GM12878 (cell line): ENCODE measurements at regions not wholly inside any gene's neighbourhood (a gene's known extent, or its start where the extent isn't known, plus 50 kb on each side); places are given as distances from the start of the nearest gene placed in this dataset.

Experiments used
- ATAC-seq: fragments of 200-7000 bp; cut with Tn5 transposase; 3 replicates; pipeline ENCODE4 v1.9.1; 2020; ENCODE audit warnings: mild to moderate bottlenecking, moderate library complexity
- BruUV-seq: library from RNA; stranded (reverse); fragments of 400-500 nt; replicated peaks from 2 replicates; lab custom pipeline; 2021; lab: Mats Ljungman, UMichigan
- CTCF ChIA-PET: fragments of 300-600 bp; sonication (Branson Sonifier 250); formaldehyde crosslinking; extraction: SDS; loops from one replicate; lab custom pipeline; 2021; ENCODE audit warnings: inconsistent platforms; lab: Yijun Ruan, JAX
- POLR2A ChIA-PET: fragments of 350-600 bp; formaldehyde crosslinking; extraction: SDS; loops from one replicate; lab custom pipeline; 2021; ENCODE audit warnings: inconsistent platforms; lab: Charles Lee
- RAD21 ChIA-PET: fragments of 300-600 bp; sonication (Branson Sonifier 250); formaldehyde crosslinking; loops from one replicate; lab custom pipeline; 2023; ENCODE audit warnings: antibody characterized with exemption; ENCODE audit not compliant: unreplicated experiment; lab: Charles Lee
- SMC1A ChIA-PET: fragments of 300-600 bp; sonication (Branson Sonifier 250); formaldehyde crosslinking; loops from one replicate; lab custom pipeline; 2023; ENCODE audit not compliant: unreplicated experiment, uncharacterized antibody; lab: Charles Lee
- DNase-seq: peaks from one replicate; pipeline ENCODE4 v3.0.0-alpha.2; 2011; ENCODE audit warnings: low read depth, low spot score
- FAIRE-seq: peaks from 3 replicates; lab custom pipeline; 2011; peaks lifted over from hg19 to GRCh38; lab: Jason Lieb, UNC
- H2AFZ ChIP-seq: 2 replicates; pipeline ENCODE4 v1.6.0; 2011; ENCODE audit warnings: low read depth, low read length, control low read depth; ENCODE audit not compliant: control insufficient read depth
- H3K27ac ChIP-seq: 2 replicates; pipeline ENCODE4 v1.5.1; 2011; ENCODE audit warnings: control low read depth; ENCODE audit not compliant: control insufficient read depth, insufficient read depth
- H3K27me3 ChIP-seq, 2 experiments: replicated peaks in 1 of 2; 2 replicates each; pipeline versions ENCODE4 v1.6.0 to v1.6.1; 2011; ENCODE audit warnings: low read length in 1 of 2; ENCODE audit not compliant: control insufficient read depth in 2 of 2, insufficient read depth in 2 of 2
- H3K36me3 ChIP-seq, 2 experiments: 2 replicates each; pipeline ENCODE4 v1.5.1; 2011; ENCODE audit warnings: low read length in 1 of 2; ENCODE audit not compliant: control insufficient read depth in 2 of 2, insufficient read depth in 2 of 2
- H3K4me1 ChIP-seq: 2 replicates; pipeline ENCODE4 v1.6.1; 2011; ENCODE audit warnings: mild to moderate bottlenecking, low read length, moderate library complexity, mixed read lengths; ENCODE audit not compliant: control insufficient read depth, insufficient read depth
- H3K4me2 ChIP-seq: 2 replicates; pipeline ENCODE4 v1.6.0; 2011; ENCODE audit warnings: control low read depth; ENCODE audit not compliant: control insufficient read depth, insufficient read depth
- H3K4me3 ChIP-seq: fragments of 200-600 bp; sonication (generic); 2 replicates; pipeline ENCODE4 v1.5.1; 2016
- H3K79me2 ChIP-seq: 2 replicates; pipeline ENCODE4 v1.6.0; 2011; ENCODE audit warnings: low read length; ENCODE audit not compliant: control insufficient read depth, insufficient read depth
- H3K9ac ChIP-seq: 2 replicates; pipeline ENCODE4 v1.8.0; 2011; ENCODE audit warnings: low read length, control low read depth, mixed read lengths; ENCODE audit not compliant: control insufficient read depth, insufficient read depth
- H3K9me3 ChIP-seq: replicated peaks from 3 replicates; pipeline ENCODE4 v1.5.1; 2011; ENCODE audit warnings: mild to moderate bottlenecking, low read length; ENCODE audit not compliant: control insufficient read depth, insufficient read depth
- H4K20me1 ChIP-seq: 2 replicates; pipeline ENCODE4 v1.6.0; 2011; ENCODE audit not compliant: control insufficient read depth, insufficient read depth
- CBFB ChIP-seq: IDR thresholded peaks from 2 replicates; pipeline ENCODE4 v1.6.1; 2016; ENCODE audit warnings: antibody characterized with exemption, low read depth
- GABPA ChIP-seq: IDR thresholded peaks from 2 replicates; pipeline ENCODE4 v1.6.1; 2014; ENCODE audit warnings: antibody characterized with exemption, low read depth, mild to moderate bottlenecking, inconsistent platforms
- NFIC ChIP-seq: IDR thresholded peaks from 2 replicates; pipeline ENCODE4 v1.6.1; 2012; ENCODE audit warnings: low read depth, mild to moderate bottlenecking, inconsistent platforms, low read length, moderate library complexity
- NFYB ChIP-seq: IDR thresholded peaks from 2 replicates; pipeline ENCODE4 v1.6.1; 2011; ENCODE audit warnings: low read depth, mild to moderate bottlenecking, low read length, improper control_type of control experiment, moderate library complexity; ENCODE audit not compliant: insufficient read depth
- NR2C2 ChIP-seq: IDR thresholded peaks from 2 replicates; pipeline ENCODE4 v1.6.1; 2011; ENCODE audit warnings: borderline replicate concordance, low read depth; ENCODE audit not compliant: control insufficient read depth, insufficient read length
- NRF1 ChIP-seq: conservative IDR thresholded peaks from 2 replicates; pipeline ENCODE4 v1.6.1; 2011; ENCODE audit warnings: mild to moderate bottlenecking, low read depth, low read length, improper control_type of control experiment
- ZNF622 ChIP-seq: fragments of 450-650 bp; IDR thresholded peaks from 2 replicates; pipeline ENCODE4 v1.6.1; 2017; ENCODE audit warnings: mild to moderate bottlenecking, inconsistent platforms
- WGBS: methylation state at CpG from one replicate; pipeline ENCODE4 v1.1.6; 2016; ENCODE audit warnings: low lambda C conversion rate; ENCODE audit not compliant: insufficient replicate concordance, insufficient coverage; ENCODE audit errors: missing lambda C conversion rate; 5-methylcytosine and 5-hydroxymethylcytosine counted together
- in situ Hi-C: fragments of 300-500 bp; cut with MboI; formaldehyde crosslinking; loops from 9 replicates; pipeline ENCODE4 v1.14.3; 2018; ENCODE audit warnings: mixed read lengths
- intact Hi-C: fragments of 100-400 bp; cut with micrococcal nuclease; formaldehyde crosslinking; loops from one replicate; pipeline ENCODE4 v1.14.2; 2022; ENCODE audit not compliant: unreplicated experiment
- TF ChIP-seq, protein P1 (sequence below): fragments of 450-650 bp; IDR thresholded peaks from 2 replicates; pipeline ENCODE4 v1.6.1; 2017; ENCODE audit warnings: mild to moderate bottlenecking, moderate library complexity
- TF ChIP-seq, protein P2 (sequence below): IDR thresholded peaks from 2 replicates; pipeline ENCODE4 v1.6.1; 2011; ENCODE audit warnings: borderline replicate concordance, low read depth, mild to moderate bottlenecking, moderate library complexity, mixed read lengths, low read length; ENCODE audit not compliant: insufficient read depth; ENCODE audit errors: extremely low read length

DNA sequence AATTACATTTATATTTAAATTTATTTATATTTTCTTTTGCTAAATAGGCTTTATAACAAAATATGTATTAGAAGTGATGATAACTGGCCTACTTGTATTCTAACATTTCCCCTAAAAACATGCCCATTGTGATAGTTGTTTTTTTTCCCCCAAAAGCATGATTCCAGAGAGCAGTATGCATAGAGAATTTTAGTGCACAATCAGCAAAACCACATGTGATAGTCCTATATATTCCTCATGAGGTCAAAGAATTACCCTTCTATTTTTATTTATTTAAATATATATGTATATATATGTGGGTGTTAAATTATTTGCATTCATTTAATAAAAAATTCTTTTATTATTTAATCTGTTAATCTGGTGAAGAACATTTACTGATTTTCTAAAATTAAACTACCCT is 78.2 kb upstream of the TLL1 start (continued):
- TF ChIP-seq, protein P1, sequence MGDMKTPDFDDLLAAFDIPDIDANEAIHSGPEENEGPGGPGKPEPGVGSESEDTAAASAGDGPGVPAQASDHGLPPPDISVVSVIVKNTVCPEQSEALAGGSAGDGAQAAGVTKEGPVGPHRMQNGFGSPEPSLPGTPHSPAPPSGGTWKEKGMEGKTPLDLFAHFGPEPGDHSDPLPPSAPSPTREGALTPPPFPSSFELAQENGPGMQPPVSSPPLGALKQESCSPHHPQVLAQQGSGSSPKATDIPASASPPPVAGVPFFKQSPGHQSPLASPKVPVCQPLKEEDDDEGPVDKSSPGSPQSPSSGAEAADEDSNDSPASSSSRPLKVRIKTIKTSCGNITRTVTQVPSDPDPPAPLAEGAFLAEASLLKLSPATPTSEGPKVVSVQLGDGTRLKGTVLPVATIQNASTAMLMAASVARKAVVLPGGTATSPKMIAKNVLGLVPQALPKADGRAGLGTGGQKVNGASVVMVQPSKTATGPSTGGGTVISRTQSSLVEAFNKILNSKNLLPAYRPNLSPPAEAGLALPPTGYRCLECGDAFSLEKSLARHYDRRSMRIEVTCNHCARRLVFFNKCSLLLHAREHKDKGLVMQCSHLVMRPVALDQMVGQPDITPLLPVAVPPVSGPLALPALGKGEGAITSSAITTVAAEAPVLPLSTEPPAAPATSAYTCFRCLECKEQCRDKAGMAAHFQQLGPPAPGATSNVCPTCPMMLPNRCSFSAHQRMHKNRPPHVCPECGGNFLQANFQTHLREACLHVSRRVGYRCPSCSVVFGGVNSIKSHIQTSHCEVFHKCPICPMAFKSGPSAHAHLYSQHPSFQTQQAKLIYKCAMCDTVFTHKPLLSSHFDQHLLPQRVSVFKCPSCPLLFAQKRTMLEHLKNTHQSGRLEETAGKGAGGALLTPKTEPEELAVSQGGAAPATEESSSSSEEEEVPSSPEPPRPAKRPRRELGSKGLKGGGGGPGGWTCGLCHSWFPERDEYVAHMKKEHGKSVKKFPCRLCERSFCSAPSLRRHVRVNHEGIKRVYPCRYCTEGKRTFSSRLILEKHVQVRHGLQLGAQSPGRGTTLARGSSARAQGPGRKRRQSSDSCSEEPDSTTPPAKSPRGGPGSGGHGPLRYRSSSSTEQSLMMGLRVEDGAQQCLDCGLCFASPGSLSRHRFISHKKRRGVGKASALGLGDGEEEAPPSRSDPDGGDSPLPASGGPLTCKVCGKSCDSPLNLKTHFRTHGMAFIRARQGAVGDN, result no peak
- TF ChIP-seq GABPA (no peak), NRF1 (no peak), NR2C2 (no peak), NFYB (no peak)

DNA sequence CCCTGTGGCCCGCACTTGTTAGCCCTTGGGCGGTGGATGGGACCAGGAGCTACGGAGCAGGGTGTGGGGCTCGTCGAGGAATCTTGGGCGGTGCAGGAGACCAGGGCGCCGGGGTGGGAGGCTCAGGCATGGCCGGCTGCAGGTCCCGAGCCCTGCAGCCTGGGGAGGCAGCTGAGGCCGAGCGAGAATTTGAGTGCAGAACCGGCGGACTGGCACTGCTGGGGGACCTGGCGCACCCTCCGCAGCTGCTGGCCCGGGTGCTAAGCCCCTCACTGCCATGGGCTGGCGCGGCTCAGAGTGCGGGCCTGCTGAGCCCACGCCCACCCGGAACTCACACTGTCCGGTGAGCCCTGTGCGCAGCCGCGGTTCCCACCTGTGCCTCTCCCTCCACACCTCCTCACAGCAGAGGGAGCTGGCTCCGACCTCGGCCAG is 73.6 kb upstream of the TLL1 start:
- H3K27me3 ChIP-seq, result no peaks in the 10 kb centered on the region
- intact Hi-C loops (no loop called here), in situ Hi-C loops (no loop called here)
- no peak overlapping the region for H3K4me3 ChIP-seq
- TF ChIP-seq, protein P2, sequence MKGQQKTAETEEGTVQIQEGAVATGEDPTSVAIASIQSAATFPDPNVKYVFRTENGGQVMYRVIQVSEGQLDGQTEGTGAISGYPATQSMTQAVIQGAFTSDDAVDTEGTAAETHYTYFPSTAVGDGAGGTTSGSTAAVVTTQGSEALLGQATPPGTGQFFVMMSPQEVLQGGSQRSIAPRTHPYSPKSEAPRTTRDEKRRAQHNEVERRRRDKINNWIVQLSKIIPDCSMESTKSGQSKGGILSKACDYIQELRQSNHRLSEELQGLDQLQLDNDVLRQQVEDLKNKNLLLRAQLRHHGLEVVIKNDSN, result no peak
- TF ChIP-seq CBFB (no peak), ZNF622 (no peak), NFIC (no peak)
- H3K27ac ChIP-seq, result no peak overlapping the region
- no peak overlapping the region for H3K4me2 ChIP-seq
- no peak overlapping the region for H2AFZ ChIP-seq
- no peaks in the 10 kb centered on the region for H3K4me1 ChIP-seq
- POLR2A ChIA-PET, result no interaction called here
- CTCF ChIA-PET, result no interaction called here
- no peaks in the 10 kb centered on the region for H3K36me3 ChIP-seq
- WGBS, result 54% methylated on average over 27 of the region's 28 CpGs
- SMC1A ChIA-PET, result interaction anchor here (0.6 to 1.2 kb wide), 2 partner anchors 11 to 14 kb away, joined by 3 read pairs; no protein-coding TSS in a partner anchor
- no peaks in the 10 kb centered on the region for H3K9me3 ChIP-seq
- DNase-seq (no peak), FAIRE-seq (no peak), ATAC-seq (no peak)
- H3K79me2 ChIP-seq, result no peaks in the 10 kb centered on the region
- H3K9ac ChIP-seq, result no peak overlapping the region
- H4K20me1 ChIP-seq, result no peaks in the 10 kb centered on the region
- BruUV-seq, result no TSS peak
- RAD21 ChIA-PET, result no interaction called here
